Stimulated activated CD4-positive, alpha-beta T cell treated with anti-CD3 and anti-CD28 coated beads, TNF-alpha, amount 100 ng/mL, for 24 hours (primary cell): ENCODE measurements at regions not wholly inside any gene's neighbourhood (a gene's known extent, or its start where the extent isn't known, plus 50 kb on each side); places are given as distances from the start of the nearest gene placed in this dataset.

Experiments used
- DNase-seq, 3 experiments: peaks; one replicate each; pipeline ENCODE4 v3.0.0-alpha.2; 2020; ENCODE audit warnings: low read depth in 3 of 3

DNA sequence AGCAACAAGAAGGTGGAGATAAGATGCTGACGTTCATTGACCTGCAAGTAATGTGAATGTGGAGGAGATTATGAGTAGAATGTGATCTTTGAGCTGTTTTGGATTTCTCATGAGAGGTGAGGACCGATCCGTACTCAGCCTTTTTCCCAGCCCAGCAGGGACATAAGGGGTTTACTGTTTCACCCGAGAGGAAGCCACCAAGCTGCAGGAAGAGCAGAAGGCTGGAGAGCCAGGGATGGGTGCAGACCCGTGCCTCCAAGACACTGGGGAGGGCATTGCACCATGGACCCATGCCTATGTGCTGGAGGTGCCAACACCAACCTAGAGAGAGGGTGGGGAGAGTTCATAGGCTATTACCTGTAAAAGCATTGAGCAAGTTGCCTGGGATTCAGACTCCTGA is 206.0 kb upstream of the DIO3 start:
- DNase-seq = no peak

DNA sequence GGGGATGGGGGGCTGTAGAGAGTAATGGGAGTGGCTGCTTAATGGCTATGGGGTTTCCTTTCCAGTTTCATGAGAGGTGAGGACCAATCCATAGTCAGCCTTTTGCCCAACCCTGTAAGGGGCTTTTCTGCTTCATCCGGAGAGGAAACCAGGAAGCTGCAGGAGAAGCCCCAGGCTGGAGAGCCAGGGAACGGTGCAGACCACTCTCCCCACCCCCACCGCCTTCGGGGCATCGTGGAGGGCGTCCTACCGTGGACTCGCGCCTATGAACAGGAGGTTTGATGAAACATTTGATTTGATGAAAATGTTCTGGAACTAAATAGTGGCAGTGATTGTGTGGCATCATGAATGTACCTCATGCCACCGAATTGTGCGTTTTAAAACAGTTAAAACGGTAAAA is 204.3 kb upstream of the DIO3 start:
- DNase-seq = no peak

DNA sequence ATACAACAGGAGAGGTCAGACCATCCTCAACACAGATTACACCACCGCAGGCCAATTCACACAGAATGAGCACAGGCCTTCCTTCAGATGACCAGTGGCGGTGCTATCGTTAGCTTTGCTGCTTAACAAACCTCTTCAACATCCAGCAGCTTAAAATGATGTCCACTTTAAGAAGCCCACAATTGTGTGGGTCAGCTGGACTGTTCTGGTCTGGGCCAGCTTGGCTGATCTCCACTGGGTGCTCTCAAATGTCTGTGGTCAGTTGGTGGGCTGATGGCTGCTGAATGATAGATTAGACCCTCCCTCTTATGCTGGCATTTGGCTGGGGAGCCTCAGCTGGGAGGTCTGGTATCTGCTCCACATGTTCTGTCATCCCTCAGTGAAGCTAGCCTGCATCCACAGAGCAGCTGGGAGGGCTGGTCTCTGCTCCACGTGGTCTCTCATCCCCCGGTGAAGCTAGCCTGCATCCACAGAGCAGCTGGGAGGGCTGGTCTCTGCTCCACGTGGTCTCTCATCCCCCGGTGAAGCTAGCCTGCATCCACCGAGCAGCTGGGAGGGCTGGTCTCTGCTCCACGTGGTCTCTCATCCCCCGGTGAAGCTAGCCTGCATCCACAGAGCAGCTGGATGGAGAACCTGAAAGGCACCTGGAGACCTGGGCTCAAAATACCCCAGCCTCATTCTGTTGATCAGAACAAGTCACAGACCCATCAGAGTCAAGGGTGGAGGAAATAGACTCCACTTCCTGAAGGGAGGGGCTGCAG is 203.6 kb upstream of the DIO3 start:
- no peak for DNase-seq

DNA sequence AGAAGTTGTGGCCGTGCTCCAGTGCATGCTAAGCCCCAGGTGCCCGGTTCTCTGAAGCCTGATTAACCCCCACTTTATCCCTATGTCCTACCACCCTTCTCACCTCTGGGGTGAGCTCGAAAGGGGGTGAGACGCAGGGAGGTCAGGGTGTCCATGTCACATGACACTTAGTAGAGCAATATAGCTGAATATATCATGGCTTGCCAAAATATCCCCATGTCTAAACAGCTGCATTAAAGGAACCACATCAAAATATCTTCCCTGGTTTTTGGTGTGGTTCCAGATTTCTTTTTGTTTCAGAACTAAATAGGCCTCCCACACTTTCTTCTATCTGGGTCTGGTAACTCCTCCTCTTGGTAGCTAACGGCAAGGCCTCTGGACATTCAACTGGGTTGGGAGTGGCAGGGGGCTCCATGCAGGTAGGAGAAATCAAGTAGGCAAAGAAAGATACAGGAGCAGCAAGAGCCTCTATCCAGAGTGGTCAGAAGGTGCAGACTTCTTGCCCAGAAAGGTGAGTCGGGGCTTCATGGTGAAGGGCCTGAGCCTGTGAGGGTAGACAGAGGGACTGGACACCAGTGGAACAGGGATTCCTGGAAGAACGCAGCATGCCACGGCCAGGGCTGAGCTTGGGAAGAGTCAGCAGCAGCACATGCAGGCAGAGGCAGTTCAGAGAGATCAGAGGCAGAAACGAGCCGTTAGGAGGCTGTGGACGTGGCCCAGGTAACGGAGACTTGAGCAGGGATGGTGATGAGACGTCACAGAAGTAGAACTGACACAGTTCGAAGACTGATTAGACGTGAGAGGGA is 202.8 kb upstream of the DIO3 start:
- DNase-seq = no peak

DNA sequence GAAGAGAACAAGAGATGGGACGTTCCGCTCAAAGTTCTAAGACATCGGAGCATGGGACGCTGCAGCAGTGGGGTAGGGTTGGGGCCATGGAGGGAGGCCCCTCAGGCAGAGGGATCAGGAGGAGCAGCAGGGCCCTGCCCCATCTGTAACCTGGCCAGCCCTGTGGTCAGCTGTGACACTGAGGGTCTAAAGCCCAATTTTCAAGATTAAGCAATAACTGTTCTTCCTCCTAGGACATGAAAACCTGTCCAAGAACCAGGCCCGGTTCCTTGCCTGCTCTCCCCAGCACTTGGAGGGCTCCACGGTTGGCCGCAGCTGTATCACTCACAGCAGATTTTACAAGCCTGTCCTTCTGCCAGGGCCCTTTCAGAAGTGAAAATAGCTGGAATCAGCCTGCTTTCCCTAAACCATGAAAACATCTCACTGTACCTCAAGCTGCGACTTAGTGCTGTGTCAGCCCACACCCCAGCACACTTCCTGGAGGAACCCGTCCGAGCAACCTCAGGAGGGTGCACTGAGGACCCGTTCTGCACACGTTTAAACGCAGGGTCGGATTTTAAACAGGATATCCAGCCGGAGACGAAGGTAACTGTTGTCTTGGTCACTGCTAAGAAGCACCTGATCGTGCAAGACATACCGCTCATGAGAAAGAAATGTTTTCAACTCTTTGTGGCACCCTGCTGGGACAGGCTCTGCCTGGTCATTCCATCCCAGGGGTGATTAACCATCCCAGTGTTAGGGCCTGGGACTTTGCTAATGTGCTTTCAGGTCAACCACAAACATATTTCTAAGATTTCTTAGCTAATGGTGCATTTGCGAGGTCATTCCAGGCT is 201.9 kb upstream of the DIO3 start:
- no peak for DNase-seq

DNA sequence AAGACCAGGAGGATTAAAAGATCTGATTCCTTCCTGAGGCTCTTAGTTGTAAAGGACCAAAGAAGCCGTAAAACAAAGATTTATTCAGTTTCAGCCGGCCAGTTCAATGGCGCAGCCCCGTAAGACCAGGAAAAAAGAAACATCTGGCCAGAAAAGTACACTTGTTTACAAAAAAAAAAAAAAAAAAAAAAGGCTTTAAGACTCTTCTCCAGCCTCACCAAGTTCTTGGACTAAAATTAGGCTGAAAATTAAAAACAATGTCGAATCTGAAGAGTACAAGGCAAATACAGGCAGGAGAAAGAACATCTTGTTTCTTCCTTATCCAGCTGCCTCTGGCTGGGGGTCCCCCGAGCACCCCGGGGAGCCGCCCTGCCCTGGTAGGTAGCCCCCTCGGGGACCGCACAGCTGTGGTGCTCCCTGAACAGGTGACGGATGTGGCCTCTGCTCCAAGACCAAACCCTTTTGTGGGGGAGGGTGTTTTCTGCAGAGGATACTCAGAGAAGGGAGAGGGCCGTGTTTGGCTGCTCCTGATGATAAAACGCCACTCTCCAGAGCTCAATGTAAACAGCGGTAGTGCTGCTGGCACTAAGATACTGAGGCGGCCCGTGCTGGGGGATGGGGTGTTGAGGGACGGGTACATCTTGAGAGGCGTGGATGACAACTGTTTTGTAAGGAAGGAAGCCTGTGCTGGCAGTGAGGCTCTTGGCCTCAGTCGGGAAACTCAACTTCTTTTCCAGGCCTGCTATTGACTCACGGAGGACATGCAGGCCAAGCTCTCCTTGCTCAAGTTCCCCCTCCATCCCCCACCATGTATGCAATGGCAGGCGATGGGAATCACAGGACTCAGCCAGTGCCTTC is 201.0 kb upstream of the DIO3 start:
- DNase-seq = no peak

DNA sequence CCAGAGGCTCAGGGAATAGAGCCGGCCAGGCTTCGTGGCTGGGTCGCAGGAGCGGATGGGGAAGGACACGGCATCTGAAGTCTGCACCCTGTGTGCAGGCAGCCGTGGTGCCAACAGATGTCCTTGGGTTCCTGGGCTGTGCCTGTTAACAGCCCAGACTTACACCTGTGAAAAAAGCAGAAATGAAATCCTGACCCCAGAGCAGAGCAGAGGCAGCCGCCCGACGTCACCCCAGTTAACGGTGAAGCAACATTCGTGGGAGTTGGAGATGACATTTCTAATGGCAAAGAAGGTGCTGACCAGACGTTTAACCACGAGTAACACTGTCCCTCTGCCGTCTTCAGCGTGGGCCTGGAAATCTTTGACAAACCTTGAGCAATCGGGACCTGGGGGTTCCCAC is 200.3 kb upstream of the DIO3 start:
- no peak for DNase-seq

DNA sequence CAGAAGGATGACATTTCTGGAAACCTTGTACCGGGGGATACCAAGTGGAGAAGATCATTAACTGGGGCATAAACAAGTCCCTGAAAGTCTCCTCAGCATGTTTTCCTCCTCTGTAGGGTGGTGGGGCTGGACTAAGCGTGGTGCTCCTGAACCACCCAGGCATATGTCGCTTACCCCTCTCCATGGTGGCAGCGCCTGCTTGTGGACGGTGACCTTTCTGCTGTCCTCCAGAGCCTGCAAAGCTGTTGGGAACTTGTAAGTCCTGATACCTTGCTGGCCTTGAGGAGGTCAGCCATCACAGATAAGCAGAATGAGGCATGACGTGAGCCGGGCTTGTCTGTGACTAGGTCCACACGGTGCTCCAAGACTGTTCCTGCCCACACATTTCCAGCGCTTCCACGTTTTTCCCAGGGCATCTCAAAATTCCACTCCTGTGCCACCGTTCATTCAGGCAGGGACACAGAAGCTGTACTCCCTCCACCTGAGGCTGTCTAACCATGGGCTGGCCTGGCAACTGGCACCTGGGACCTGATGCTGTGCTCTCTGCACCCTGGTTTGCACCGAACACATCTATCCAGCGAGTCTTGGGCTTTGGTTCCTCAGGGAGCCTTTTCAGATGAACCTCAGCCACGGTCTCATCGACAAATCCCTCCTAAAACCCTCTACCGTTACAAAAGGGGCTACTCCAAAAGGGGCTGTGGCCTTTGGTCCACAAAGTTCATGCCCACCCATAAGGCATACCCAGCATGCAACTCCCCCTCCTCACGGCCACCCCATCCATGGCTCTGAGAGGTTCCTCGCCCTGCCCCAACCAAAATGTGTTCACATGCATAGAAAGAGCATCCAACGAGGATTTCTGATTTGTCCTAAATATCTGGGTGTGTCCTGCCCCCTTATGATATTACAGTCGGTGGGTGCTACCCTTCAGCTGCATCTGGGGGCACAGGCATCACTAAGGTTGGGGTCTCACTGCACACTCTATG is 199.6 kb upstream of the DIO3 start:
- no peak for DNase-seq

DNA sequence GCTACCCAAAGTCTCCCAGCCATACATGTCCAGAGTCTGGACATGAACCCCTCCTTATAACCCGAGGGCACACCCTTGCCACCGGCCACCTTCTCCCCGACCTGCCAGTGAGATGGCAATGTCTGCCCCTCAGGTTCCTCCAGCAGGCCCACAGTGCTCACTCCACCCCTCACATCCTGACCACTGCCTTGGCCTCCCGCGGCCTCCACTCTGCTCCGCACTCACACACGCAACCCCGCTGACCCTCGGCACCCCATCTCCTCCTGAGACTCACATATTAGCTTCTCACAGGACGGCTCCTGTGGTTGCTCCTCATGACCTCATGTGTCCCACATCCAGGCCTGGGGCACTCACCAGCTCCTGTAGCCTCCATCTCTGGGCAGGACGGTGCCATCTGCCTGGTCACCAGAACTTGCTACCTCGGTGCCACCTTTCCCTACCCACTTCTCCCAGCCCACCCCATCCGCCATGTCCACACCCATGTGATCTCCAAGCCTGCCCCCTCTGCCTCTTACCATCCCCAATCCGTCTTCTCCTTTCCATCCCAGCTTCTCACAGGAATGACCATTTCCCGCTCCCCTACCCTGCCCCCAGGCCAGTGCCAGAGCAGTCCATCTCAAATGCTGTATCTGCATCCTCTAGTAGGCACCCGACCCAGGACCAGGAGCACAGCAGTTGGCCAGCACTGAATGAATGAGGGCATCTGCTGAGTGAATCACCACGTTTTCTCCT is 198.6 kb upstream of the DIO3 start:
- no peak for DNase-seq

DNA sequence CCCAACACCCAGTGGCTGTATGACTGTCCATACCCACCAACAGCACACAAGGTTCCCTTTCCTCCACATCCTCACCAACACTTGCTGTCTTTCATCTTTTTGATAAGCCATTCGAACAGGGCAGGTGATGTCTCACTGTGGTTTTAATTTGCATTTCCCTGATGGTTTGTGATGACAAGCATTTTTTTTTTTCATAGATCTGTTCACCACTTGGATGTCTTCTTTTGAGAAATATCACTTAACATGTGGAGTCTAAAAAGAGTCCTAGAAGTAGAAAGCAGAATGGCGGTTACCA is 198.1 kb upstream of the DIO3 start:
- no peak for DNase-seq

DNA sequence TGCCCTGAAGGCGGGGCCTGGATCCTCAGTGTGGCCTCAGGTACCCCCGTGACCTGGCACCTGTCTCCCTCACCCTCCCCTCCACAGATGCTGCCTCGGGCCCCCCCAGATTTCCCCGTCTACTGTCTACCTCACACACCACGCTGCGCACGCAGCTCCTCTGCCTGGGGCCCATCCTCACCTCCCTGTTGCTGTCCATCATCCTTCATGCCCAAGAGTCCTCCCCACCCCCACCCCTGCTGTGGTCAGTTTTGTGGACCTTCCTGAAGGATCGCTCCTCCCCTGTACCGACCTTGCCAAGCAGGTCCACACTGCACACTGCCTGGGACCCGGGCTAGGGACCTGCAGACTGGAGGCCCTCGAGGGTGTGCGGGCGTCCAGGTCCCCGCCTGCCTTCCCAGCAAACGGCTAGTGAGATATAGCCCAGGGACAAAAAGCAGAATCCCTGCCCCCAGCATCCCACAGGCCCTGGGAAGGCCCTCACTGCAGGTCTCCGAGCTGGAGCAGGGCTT is 197.4 kb upstream of the DIO3 start:
- no peak for DNase-seq

DNA sequence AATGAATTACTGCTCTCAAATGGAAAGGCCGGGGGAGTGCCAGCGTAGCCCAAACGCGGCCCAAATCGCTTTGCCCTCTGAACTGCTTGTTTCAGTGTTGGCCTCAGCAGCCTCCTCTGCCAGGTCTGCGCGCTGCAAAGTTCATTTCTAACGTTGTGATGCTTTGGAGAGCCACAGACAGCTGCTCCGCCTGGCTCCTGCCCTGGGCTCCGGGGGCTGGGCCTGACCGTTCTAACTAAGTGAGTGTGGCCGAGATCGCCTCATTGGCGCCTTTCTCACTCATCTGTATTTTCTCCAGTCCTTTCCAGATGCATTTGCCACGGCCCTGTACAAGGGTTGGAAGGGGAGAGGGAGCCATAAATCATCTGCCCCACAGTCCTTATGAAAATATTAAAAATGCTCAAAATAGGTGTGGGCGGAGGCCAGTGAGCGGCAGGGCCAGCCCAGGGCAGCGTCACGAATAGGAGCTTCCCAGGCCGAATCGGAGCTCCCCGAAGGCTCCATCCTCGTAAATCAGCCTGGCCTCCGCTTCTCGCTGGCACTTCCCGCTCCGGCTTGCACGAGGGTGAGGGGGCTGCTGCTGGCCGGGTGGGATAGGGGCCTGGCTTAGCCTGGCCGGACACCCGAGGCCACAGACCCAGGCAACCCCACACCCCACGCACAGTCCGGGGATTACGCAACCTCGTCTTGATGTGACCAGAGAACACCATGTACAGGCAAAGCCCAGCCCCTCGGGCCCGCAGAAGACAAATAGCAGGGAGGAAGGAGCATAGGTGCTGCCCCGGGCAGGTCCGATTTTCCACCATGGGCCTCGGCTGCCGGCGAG is 196.6 kb upstream of the DIO3 start:
- DNase-seq = no peak

DNA sequence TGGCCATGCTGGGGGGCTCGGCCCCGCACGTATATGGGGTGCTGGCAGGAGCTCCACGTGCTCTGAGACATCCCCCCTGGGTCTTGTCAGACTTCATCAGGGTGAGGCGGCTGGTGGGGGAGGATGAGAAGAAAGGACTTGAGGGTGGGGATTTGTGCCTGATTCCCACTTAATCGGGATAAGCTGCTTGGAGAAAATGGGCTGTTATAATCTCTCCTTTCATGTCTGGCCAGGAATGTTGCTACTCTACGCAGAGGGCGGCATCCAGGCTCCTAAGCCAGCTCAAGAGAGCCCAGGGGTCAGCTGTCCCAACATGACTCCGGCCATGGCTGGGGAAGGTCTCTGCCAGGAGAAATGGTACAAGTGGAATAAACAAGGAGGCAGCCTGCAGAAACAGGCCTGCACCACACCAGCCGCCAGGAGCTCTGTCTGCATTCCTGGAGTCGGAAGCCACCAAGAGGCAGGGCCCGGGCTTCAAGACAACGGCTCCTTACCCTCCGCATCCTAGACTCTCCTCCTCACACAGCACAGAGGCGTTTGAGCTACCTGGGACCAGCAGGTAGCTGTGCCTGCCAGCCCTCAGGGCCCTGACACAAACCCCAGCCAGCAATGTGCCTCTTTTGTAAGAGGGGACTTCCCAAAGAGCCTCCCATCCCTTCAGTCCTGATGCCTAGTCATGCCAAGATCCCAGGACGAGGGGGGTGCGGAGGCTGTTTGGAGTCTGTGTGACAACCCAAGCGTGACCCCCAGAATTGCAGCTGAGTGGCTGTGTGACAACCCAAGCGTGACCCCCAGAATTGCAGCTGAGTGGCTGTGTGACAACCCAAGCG is 195.8 kb upstream of the DIO3 start:
- DNase-seq = no peak

DNA sequence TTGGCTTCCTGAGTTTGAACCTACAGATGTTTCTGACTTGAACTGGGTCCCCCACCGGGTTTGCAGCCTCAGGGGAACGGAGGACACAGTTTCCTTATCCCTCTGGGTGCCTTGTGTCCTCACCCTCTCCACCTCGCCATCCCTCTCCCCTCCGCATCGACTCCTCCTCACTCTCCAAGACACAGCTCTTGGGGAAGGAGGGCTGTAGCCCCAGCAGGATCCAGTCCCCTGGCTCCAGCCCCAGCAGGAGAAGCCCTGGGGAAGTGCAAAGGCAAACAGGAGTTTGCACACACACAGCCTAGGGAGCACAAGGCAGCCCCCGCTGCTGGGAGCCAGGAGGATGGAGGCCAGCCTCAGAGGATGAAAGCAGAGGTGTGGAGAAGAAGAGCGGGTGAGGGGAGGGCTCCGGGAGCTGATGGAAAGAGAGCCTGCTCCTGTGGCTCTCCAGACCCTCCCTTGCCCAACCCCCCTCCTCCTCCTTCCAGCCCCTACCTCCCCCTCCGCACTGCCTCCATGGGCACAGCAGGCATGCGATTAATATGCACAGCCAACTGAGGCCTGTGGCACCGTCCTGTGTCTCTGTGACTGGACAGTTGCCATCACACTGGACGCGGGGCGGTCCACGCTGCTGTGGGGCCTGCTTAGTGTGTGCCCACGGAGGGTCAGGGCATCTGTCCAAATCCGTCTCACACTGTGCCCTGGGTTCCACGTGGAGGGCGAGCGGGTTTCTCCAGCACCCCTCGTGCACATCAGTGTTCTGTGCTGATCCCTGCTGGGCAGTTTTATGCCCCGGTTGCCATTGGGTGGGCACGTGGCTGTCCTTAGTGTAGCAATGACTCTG is 193.7 kb upstream of the DIO3 start:
- no peak for DNase-seq

DNA sequence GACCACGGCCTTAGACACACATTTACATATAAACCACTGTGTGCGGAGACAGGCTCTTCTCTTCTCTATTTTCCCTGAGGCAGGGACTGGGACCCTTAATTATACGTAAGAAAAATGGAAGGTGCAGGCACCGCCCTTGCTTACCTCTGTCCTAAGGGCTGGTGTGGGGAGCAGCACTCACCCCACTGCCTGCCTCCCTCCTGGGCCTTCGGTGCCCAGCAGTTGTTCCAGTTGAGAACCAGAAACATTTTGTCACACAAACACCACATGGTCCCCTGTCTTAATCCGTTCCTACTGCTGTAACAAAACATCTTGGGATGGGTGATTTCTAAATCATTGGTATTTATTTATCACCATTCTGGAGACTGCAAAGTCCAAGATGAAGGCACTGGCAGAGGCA is 192.7 kb upstream of the DIO3 start:
- DNase-seq = no peak

DNA sequence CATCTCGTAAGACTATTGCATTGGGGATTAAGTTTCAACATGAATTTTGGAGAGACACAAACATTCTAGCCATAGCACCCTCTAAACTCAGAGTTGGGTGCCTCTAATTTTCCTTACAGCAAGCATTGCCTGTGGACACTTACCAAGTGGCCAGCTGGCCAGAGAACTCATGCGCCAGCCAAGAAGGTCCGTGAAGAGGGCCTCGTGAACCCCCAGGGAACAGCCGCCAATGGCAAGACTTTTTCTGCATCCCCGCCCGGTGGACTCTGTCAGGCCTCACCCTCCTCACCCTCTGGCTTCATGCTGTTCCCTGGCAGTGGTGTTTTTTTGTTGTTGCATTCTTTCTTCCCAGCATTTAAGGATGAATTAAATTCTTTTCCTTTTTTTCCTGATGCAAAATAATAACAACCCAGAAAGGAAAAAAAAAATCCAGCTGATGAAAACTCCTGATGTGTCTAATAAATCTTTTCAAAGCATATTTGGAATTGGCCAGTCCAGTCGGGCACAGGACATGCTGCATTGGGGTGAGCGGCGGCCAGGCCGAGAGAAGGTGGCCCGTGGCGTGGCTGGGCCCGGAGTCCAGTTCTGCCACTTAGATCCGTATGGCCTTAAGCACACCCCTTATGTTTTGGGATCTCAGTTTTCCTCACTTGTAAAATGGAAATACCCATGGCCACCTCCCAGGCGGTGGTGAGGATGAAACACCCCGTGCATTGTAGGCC is 191.9 kb upstream of the DIO3 start:
- DNase-seq = no peak
